Prostate gland (tissue), 2 donors: ENCODE measurements at regions not wholly inside any gene's neighbourhood (a gene's known extent, or its start where the extent isn't known, plus 50 kb on each side); places are given as distances from the start of the nearest gene placed in this dataset.

Source experiments
- CTCF ChIP-seq, 4 experiments: fragments of 200-600 bp in 2 of 4; fragments of 450-650 bp in 2 of 4; sonication (generic) in 2 of 4; IDR thresholded peaks; 1 replicate in 3 of 4; 2 replicates in 1 of 4; pipeline ENCODE4 v1.5.1; 2016 to 2019; ENCODE audit warnings: antibody characterized with exemption in 4 of 4, mild to moderate bottlenecking in 2 of 4, moderate library complexity in 2 of 4
- POLR2A ChIP-seq: fragments of 450-650 bp; IDR thresholded peaks from one replicate; pipeline ENCODE4 v1.6.1; 2016; ENCODE audit warnings: antibody characterized with exemption, mild to moderate bottlenecking
- POLR2AphosphoS5 ChIP-seq: sonication (generic); formaldehyde crosslinking; IDR thresholded peaks from one replicate; pipeline ENCODE4 v1.6.1; 2017; ENCODE audit warnings: antibody characterized with exemption

GRCh38 chr18:78221496-78221895, 758.1 kb upstream of the SALL3 start:
- TF ChIP-seq POLR2A: no peak
- no peak for TF ChIP-seq CTCF (IDR thresholded peaks at IDR 0.05)
- TF ChIP-seq POLR2AphosphoS5: no peak
